Stimulated activated CD8-positive, alpha-beta memory T cell treated with anti-CD3 and anti-CD28 coated beads, Interleukin-15, amount 100 ng/mL, for 4 hours (primary cell): ENCODE measurements at regions not wholly inside any gene's neighbourhood (a gene's known extent, or its start where the extent isn't known, plus 50 kb on each side); places are given as distances from the start of the nearest gene placed in this dataset.
"Not testable (repeated sequence)": the region's sequence is repeated elsewhere in the genome, so short reads cannot be mapped to it uniquely, and the experiment has no call there.

Experiments used
- DNase-seq, 2 donors: peaks; one replicate each; pipeline ENCODE4 v3.0.0-alpha.2; 2020; ENCODE audit warnings: low read depth in 2 of 2

- DNase-seq, result no peak
Observed at GRCh38 chr9:78905986-78906755, 609.2 kb downstream of the PSAT1 start.

DNA sequence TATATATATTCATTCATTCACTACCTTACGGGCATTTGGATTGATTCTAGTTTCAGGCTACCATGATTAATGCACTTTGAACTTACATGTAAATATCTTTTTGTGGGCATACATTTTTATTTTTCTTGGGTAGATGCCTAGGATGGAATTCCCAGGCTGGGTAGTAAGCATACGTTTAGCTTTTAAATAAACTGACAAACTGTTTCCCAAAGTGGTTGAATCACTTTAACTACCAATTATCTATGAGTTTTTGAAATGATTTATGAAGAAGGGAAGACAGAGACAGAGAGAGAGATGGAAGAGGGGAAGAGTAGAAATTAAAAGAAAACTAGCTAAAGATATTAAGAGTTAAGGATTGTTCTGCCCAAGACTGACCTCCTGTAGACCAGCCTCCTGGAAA, 612.6 kb downstream of the PSAT1 start:
- DNase-seq, result no peak

GRCh38 chr9:78916884-78917283, 620.0 kb downstream of the PSAT1 start:
- not testable (repeated sequence) for DNase-seq

DNA sequence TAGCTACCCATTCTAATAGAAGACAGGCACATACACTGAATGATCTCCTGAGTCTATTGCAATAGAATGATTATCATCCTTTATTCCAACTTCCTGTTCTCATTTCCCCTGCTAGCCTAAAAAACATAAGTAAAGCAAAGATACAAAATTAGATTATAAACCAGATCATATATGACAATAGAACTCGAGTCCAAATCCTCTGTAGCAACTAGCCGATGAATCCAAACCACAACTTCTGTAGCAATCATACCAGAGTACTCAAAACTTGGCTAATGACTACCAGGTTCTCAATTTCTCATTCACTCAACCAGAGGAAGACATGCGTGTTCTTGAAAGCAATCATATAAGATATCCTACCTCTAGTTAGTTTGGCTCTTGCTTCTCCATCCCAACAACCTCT, 622.1 kb downstream of the PSAT1 start:
- DNase-seq, result no peak

DNA sequence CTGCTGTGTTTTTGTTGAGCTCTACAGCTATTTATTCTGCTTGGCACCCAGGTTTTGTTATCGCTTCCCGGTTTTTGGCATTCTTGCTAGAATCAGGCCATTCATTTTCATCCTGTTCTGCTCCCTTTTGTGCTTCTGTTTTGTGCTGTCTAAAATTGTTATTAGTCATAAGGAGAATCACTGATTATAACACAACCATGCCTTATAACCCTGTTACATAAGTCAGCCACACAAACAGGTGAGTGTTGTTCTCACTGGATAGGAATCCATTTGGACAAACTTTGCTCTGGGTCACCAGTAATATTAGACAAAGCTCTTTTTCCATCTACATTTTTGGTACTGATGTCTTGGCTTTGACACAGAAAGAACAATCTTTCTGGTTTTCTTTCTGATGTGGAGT, 622.8 kb downstream of the PSAT1 start:
- no peak for DNase-seq

- DNase-seq, result no peak
Observed at GRCh38 chr9:78921341-78921740, 624.4 kb downstream of the PSAT1 start.

- no peak for DNase-seq
Observed at GRCh38 chr9:78923966-78924659, 627.2 kb downstream of the PSAT1 start.

GRCh38 chr9:78927099-78927940, 630.4 kb downstream of the PSAT1 start:
- DNase-seq, result no peak

GRCh38 chr9:78928625-78929405, 631.9 kb downstream of the PSAT1 start:
- DNase-seq, result no peak

- DNase-seq, result no peak
Observed at GRCh38 chr9:78930281-78930680, 633.4 kb downstream of the PSAT1 start.

GRCh38 chr9:78932849-78933627, 636.1 kb downstream of the PSAT1 start:
- no peak for DNase-seq

DNA sequence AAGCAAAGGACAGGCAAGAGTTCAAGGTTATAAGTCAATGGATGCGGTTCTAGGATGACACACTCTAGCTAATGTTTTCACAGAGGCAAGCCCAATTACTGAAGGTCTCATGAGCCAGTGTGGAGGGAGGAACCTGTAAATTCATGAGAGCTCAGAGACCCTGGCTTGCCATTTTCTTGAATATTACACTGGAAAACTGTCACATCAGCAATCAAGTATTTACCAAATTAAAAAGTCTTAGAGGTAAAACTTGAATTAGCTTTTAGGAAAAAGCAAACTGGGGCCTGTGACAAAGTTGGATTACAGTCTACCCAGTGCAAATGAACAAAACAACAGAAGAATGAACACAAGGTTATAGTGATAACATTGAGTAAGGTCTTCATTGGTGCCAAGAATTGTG, 636.9 kb upstream of the TLE4 start:
- DNase-seq, result no peak

DNA sequence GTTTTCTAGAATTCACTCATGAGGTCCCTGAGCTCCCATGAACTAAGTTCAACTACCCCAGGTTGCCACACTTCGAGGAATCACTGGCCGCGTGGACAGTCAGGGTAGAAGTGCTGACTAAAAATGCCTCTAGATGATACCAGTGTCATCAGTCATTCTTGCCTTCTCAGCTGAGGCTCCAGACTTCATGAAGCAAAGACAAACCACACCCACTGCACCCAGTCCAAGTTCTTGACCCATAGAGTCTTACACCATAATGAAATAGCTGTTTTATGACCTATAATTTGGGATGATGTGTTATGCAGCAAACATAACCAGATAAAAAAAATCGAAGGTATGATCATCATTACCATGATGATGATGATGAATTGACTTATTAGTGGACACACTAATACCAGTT, 632.9 kb upstream of the TLE4 start:
- DNase-seq, result no peak

- no peak for DNase-seq
Observed at GRCh38 chr9:78939311-78940065, 632.3 kb upstream of the TLE4 start.

GRCh38 chr9:78940121-78940855, 631.5 kb upstream of the TLE4 start:
- DNase-seq, result no peak

GRCh38 chr9:78954286-78954685, 617.5 kb upstream of the TLE4 start:
- no peak for DNase-seq

GRCh38 chr9:78958892-78959291, 612.9 kb upstream of the TLE4 start:
- DNase-seq, result no peak

GRCh38 chr9:78962156-78962555, 609.6 kb upstream of the TLE4 start:
- DNase-seq, result no peak

- no peak for DNase-seq
Observed at GRCh38 chr9:78963911-78964310, 607.9 kb upstream of the TLE4 start.
